ENCODE measurements at regions not wholly inside any gene's neighbourhood (a gene's known extent, or its start where the extent isn't known, plus 50 kb on each side); places are given as distances from the start of the nearest gene placed in this dataset.

- POLR2A ChIA-PET, result no interaction called here
- Histone ChIP-seq H3K36me3 (ENCODE audit: control insufficient read depth in 2 of 2, insufficient read depth in 1 of 2, low read length in 2 of 2) (no peaks in the 10 kb centered on the region), H3K27ac (ENCODE audit: extremely low read depth, low read depth, low read length) (no peak overlapping the region), H3K4me1 (ENCODE audit: control insufficient read depth, insufficient read depth, low read length) (no peaks in the 10 kb centered on the region), H3K9me3 (ENCODE audit: control insufficient read depth, insufficient read depth, low read depth, low read length) (no peaks in the 10 kb centered on the region), H3K4me3 (ENCODE audit: low read depth, low read length) (no peak overlapping the region)
- CTCF ChIA-PET, result no interaction called here
- TF ChIP-seq ZNF214 (tag by site-specific recombination; IDR thresholded peaks at IDR 0.05; ENCODE audit: borderline replicate concordance) (no peak), ZNF175 (tag by site-specific recombination; IDR thresholded peaks at IDR 0.05) (no peak), ZNF768 (tag by site-specific recombination; IDR thresholded peaks at IDR 0.05) (no peak), ZNF221 (tag by site-specific recombination; IDR thresholded peaks at IDR 0.05; ENCODE audit: borderline replicate concordance) (no peak), ZNF600 (tag by site-specific recombination; IDR thresholded peaks at IDR 0.05) (no peak), ZNF747 (tag by site-specific recombination; IDR thresholded peaks at IDR 0.05) (no peak), ZNF596 (tag by site-specific recombination; IDR thresholded peaks at IDR 0.05) (no peak), ZFP37 (tag by site-specific recombination; IDR thresholded peaks at IDR 0.05) (no peak), ZNF24 (tag by site-specific recombination; IDR thresholded peaks at IDR 0.05) (no peak), ZBTB7A (tag by site-specific recombination; IDR thresholded peaks at IDR 0.05; ENCODE audit: low read depth) (no peak), ZNF169 (tag by site-specific recombination; IDR thresholded peaks at IDR 0.05) (no peak), ZNF23 (tag by site-specific recombination; IDR thresholded peaks at IDR 0.05; ENCODE audit: borderline replicate concordance) (no peak), ZNF202 (tag by site-specific recombination; IDR thresholded peaks at IDR 0.05; ENCODE audit: borderline replicate concordance) (no peak), ZNF473 (tag by site-specific recombination; IDR thresholded peaks at IDR 0.05) (no peak), ZNF121 (tag by site-specific recombination; IDR thresholded peaks at IDR 0.05) (no peak)
- TF ChIP-seq, protein P1, sequence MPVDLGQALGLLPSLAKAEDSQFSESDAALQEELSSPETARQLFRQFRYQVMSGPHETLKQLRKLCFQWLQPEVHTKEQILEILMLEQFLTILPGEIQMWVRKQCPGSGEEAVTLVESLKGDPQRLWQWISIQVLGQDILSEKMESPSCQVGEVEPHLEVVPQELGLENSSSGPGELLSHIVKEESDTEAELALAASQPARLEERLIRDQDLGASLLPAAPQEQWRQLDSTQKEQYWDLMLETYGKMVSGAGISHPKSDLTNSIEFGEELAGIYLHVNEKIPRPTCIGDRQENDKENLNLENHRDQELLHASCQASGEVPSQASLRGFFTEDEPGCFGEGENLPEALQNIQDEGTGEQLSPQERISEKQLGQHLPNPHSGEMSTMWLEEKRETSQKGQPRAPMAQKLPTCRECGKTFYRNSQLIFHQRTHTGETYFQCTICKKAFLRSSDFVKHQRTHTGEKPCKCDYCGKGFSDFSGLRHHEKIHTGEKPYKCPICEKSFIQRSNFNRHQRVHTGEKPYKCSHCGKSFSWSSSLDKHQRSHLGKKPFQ (tag by site-specific recombination; IDR thresholded peaks at IDR 0.05), result no peak
- TF ChIP-seq, protein P2, sequence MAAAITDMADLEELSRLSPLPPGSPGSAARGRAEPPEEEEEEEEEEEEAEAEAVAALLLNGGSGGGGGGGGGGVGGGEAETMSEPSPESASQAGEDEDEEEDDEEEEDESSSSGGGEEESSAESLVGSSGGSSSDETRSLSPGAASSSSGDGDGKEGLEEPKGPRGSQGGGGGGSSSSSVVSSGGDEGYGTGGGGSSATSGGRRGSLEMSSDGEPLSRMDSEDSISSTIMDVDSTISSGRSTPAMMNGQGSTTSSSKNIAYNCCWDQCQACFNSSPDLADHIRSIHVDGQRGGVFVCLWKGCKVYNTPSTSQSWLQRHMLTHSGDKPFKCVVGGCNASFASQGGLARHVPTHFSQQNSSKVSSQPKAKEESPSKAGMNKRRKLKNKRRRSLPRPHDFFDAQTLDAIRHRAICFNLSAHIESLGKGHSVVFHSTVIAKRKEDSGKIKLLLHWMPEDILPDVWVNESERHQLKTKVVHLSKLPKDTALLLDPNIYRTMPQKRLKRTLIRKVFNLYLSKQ (tag by site-specific recombination; IDR thresholded peaks at IDR 0.05; ENCODE audit: borderline replicate concordance), result no peak
Measured at GRCh38 chr20:17810062-17810631, 110.4 kb downstream of the BANF2 start.

- Histone ChIP-seq H3K36me3 (ENCODE audit: control insufficient read depth in 2 of 2, insufficient read depth in 1 of 2, low read length in 2 of 2) (no peaks in the 10 kb centered on the region), H3K4me1 (ENCODE audit: control insufficient read depth, insufficient read depth, low read length) (no peaks in the 10 kb centered on the region), H3K9me3 (ENCODE audit: control insufficient read depth, insufficient read depth, low read depth, low read length) (no peaks in the 10 kb centered on the region), H3K4me3 (ENCODE audit: low read depth, low read length) (no peak overlapping the region), H3K27ac (ENCODE audit: extremely low read depth, low read depth, low read length) (no peak overlapping the region)
- TF ChIP-seq MZF1 (tag by site-specific recombination; IDR thresholded peaks at IDR 0.05; ENCODE audit: borderline replicate concordance) (no peak), ZIC2 (tag by site-specific recombination; IDR thresholded peaks at IDR 0.05) (no peak), EGR2 (tag by site-specific recombination; IDR thresholded peaks at IDR 0.05; ENCODE audit: low read depth) (no peak), REPIN1 (tag by site-specific recombination; IDR thresholded peaks at IDR 0.05; ENCODE audit: low read depth) (no peak), ZNF354C (tag by site-specific recombination; IDR thresholded peaks at IDR 0.05; ENCODE audit: borderline replicate concordance, low read depth) (no peak), TRIM28 (IDR thresholded peaks at IDR 0.05; ENCODE audit: borderline replicate concordance, low read length) (no peak), SP2 (tag by site-specific recombination; IDR thresholded peaks at IDR 0.05) (no peak)
- TF ChIP-seq, protein P3, sequence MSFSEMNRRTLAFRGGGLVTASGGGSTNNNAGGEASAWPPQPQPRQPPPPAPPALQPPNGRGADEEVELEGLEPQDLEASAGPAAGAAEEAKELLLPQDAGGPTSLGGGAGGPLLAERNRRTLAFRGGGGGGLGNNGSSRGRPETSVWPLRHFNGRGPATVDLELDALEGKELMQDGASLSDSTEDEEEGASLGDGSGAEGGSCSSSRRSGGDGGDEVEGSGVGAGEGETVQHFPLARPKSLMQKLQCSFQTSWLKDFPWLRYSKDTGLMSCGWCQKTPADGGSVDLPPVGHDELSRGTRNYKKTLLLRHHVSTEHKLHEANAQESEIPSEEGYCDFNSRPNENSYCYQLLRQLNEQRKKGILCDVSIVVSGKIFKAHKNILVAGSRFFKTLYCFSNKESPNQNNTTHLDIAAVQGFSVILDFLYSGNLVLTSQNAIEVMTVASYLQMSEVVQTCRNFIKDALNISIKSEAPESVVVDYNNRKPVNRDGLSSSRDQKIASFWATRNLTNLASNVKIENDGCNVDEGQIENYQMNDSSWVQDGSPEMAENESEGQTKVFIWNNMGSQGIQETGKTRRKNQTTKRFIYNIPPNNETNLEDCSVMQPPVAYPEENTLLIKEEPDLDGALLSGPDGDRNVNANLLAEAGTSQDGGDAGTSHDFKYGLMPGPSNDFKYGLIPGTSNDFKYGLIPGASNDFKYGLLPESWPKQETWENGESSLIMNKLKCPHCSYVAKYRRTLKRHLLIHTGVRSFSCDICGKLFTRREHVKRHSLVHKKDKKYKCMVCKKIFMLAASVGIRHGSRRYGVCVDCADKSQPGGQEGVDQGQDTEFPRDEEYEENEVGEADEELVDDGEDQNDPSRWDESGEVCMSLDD (tag by site-specific recombination; IDR thresholded peaks at IDR 0.05), result no peak
- POLR2A ChIA-PET, result no interaction called here
- CTCF ChIA-PET, result interaction anchor here (0.6 kb wide), 1 partner anchor 30 kb away, joined by 3 read pairs; no protein-coding TSS in a partner anchor
Measured at GRCh38 chr20:17809362-17810061, 109.7 kb downstream of the BANF2 start.

All from HEK293 (cell line).